ENCODE measurements at regions not wholly inside any gene's neighbourhood (a gene's known extent, or its start where the extent isn't known, plus 50 kb on each side); places are given as distances from the start of the nearest gene placed in this dataset.
"Not testable (repeated sequence)": the region's sequence is repeated elsewhere in the genome, so short reads cannot be mapped to it uniquely, and the experiment has no call there.

- 82% methylated on average over 3 of the region's 3 CpGs for WGBS
- no peaks in the 10 kb centered on the region for H3K27me3 ChIP-seq (replicated peaks; ENCODE audit: insufficient read depth)
These were observed 144.1 kb upstream of the ARHGAP20 start for GRCh38 chr11:110856340-110856739.

GRCh38 chr11:110855191-110855590 lies 143.0 kb upstream of the ARHGAP20 start:
- H3K36me3 ChIP-seq = no peaks in the 10 kb centered on the region
- H3K27me3 ChIP-seq (replicated peaks; ENCODE audit: insufficient read depth) = no peaks in the 10 kb centered on the region
- no peak overlapping the region for H3K4me3 ChIP-seq
- intact Hi-C loops (cut with DNase I) = no loop called here
- no peak overlapping the region for H3K27ac ChIP-seq
- H3K4me1 ChIP-seq (replicated peaks) = no peaks in the 10 kb centered on the region
- DNase-seq (ENCODE audit: low spot score) = no peak
- 34% methylated on average over 1 of the region's 1 CpG for WGBS
- no peaks in the 10 kb centered on the region for H3K9me3 ChIP-seq
- no peak for TF ChIP-seq CTCF (IDR thresholded peaks at IDR 0.05)
- TF ChIP-seq POLR2AphosphoS5 (IDR thresholded peaks at IDR 0.05) = no peak
- no peak for TF ChIP-seq POLR2A (IDR thresholded peaks at IDR 0.05)

More at GRCh38 chr11:110856340-110856739, 144.1 kb upstream of the ARHGAP20 start:
- no peak overlapping the region for H3K27ac ChIP-seq
- no peaks in the 10 kb centered on the region for H3K9me3 ChIP-seq
- DNase-seq (ENCODE audit: low spot score) = no peak
- H3K4me1 ChIP-seq (replicated peaks) = no peaks in the 10 kb centered on the region
- H3K36me3 ChIP-seq = no peaks in the 10 kb centered on the region
- no peak for TF ChIP-seq POLR2AphosphoS5 (IDR thresholded peaks at IDR 0.05)
- no peak for TF ChIP-seq CTCF (IDR thresholded peaks at IDR 0.05)
- no peak for TF ChIP-seq POLR2A (IDR thresholded peaks at IDR 0.05)
- H3K4me3 ChIP-seq = no peak overlapping the region
- intact Hi-C loops (cut with DNase I) = no loop called here

GRCh38 chr11:110852921-110853490 lies 140.8 kb upstream of the ARHGAP20 start:
- no peak for DNase-seq (ENCODE audit: low spot score)
- intact Hi-C loops (cut with DNase I) = no loop called here
- H3K36me3 ChIP-seq = no peaks in the 10 kb centered on the region
- H3K4me3 ChIP-seq = no peak overlapping the region
- H3K4me1 ChIP-seq (replicated peaks) = no peaks in the 10 kb centered on the region
- no peak overlapping the region for H3K27ac ChIP-seq
- H3K27me3 ChIP-seq (replicated peaks; ENCODE audit: insufficient read depth) = no peaks in the 10 kb centered on the region
- 80% methylated on average over 3 of the region's 3 CpGs for WGBS
- TF ChIP-seq POLR2A (IDR thresholded peaks at IDR 0.05) = no peak
- TF ChIP-seq CTCF (IDR thresholded peaks at IDR 0.05) = no peak
- no peak for TF ChIP-seq POLR2AphosphoS5 (IDR thresholded peaks at IDR 0.05)
- no peaks in the 10 kb centered on the region for H3K9me3 ChIP-seq

GRCh38 chr11:110850846-110851245 lies 138.6 kb upstream of the ARHGAP20 start:
- H3K4me3 ChIP-seq = no peak overlapping the region
- H3K36me3 ChIP-seq = no peaks in the 10 kb centered on the region
- no peak for DNase-seq (ENCODE audit: low spot score)
- H3K4me1 ChIP-seq (replicated peaks) = no peaks in the 10 kb centered on the region
- TF ChIP-seq CTCF (IDR thresholded peaks at IDR 0.05) (no peak), POLR2AphosphoS5 (IDR thresholded peaks at IDR 0.05) (no peak), POLR2A (IDR thresholded peaks at IDR 0.05) (no peak)
- WGBS = 56% methylated on average over 3 of the region's 3 CpGs
- H3K9me3 ChIP-seq = no peaks in the 10 kb centered on the region
- no peaks in the 10 kb centered on the region for H3K27me3 ChIP-seq (replicated peaks; ENCODE audit: insufficient read depth)
- intact Hi-C loops (cut with DNase I) = no loop called here
- H3K27ac ChIP-seq = no peak overlapping the region

GRCh38 chr11:110843053-110843452 lies 130.8 kb upstream of the ARHGAP20 start:
- H3K4me3 ChIP-seq; DNase-seq (ENCODE audit: low spot score); H3K27ac ChIP-seq; H3K4me1 ChIP-seq (replicated peaks); intact Hi-C loops (cut with DNase I); H3K9me3 ChIP-seq; H3K27me3 ChIP-seq (replicated peaks; ENCODE audit: insufficient read depth); H3K36me3 ChIP-seq: not testable (repeated sequence)
- WGBS = 100% methylated on average over 1 of the region's 1 CpG
